ENCODE measurements at regions not wholly inside any gene's neighbourhood (a gene's known extent, or its start where the extent isn't known, plus 50 kb on each side); places are given as distances from the start of the nearest gene placed in this dataset.
"Not testable (repeated sequence)": the region's sequence is repeated elsewhere in the genome, so short reads cannot be mapped to it uniquely, and the experiment has no call there.

DNA sequence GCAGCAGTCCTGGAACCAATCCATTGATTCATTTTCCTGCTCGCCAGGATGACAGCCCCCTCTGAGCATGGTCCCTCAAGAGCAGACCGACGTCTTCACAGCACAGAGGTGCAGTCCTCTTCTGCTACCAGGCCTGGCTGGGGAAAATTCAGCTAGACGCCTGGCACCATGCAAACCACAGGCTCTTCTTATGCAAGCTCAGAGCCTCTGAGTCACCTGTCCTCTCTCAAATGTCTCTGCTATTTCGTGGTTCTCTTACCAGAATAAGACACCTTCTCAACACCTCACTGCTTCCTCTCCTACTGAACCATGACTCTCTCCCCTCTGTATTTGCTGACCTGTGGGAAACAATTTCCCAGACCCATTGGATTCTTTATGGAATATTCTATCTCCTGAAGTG lies 79.8 kb upstream of the CYRIA start:
- no peak for DNase-seq

DNA sequence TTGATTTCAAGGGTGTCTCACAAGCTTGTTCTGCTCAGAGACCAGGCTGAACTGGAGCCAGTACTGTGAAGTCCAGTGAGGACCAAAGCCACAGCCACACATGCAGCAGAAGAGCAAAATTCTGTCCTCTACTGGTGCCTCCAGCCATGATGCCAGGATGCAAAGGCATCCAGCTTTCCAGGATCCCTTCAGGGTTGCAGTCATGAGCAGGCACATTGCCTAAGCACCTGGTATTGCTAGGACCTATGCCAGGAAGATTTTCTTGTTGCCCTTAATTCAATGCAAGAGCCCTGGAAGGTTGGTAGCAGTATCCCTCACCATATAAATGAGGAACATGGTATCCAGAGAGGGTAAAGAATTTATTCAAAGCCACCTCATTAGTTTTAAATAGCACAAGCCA lies 78.9 kb upstream of the CYRIA start:
- no peak for DNase-seq

GRCh38 chr2:16742026-16742425 lies 76.4 kb upstream of the CYRIA start:
- no peak for DNase-seq

DNA sequence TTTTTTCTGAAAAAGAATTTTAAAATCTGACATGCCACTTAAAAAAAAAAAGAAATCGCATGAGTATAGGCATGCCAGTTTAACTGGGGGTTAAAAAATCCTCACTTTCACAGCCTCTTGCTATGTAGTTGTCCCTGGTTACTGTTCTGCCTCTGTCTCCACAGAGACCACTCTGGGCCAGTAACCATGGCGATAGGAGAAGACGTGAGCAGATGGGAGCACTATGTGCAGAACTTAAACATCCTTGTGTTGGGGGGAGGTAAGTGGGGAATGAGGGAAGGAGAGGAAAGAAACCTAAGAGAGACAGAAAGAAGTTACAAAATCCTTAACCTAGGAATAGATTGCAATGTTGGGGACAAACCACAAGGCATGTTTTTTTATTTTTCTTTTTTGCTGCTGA lies 75.9 kb upstream of the CYRIA start:
- DNase-seq, result no peak

DNA sequence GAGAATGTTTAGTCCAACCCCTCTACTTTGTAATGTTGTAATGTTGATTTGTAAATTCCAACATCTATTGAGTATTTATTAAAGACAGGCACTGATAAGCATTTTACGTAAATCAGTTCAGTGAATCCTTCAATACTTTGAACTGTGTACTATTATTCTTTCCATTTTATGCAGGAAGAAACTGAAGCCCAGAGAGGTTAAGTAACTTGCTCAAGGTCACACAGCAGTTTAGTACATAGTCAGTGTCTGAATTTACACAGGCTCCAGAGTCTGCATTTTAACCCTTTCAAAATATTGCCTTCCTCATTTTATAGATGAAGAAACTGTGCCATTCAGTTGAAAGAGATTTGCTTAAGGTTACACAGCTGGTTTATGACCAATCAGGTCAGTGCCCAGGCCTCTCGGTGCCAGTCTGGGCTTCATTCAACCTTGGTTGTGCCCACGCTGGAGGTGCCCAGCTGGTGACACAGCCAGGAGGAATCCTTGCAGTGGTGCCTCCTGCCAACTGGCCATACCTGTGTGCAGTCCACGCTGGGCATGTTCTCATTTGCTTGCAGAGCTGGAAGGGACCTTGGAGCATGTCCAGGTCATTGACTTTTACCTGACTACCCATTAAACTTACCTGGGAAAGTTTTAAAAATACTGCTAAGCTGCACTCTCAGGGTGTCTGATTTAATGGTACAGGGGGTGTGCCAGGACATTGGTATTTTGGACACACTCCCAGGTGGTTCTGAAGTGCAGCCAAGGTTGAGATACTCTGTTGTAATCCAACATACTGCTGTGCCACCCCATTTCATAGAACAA lies 74.3 kb upstream of the CYRIA start:
- no peak for DNase-seq

DNA sequence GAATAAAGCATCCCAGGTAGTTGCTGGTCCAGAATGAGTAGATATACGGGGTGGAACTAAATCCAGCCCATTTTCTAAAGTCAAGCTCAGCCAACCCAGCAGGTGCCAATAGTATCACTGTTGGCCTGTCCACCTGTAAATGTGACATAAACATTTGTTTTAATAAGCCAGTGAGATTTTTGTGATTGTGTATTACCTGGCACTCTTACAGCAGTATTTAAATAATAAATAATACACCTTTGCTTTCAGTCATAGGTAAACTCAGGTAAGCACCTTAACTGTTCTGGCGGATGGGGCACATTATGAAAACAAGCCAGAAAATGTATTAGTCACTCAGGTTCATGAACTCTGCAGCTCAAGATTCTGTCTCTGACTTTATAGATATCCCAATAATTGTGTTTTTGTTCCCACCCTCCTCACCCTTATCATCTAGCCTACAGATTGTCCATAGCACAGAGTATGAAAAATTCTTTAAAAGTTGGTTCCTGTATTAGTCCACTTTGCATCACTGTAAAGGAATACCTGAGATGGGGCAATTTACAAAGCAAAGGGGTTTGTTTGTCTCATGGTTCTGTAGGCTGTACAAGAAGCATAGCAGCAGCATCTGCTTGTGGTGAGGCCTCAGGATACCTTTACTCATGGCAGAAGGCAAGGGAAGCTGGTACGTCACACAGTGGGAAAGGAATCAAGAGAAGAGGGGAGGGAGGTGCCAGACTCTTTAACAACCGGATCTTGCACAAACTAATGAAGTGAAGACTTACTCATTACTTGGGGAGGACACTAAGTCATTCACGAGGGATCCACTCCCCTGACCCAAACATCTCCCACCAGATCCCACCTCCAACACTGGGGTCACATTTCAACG lies 73.0 kb upstream of the CYRIA start:
- no peak for DNase-seq

GRCh38 chr2:16737812-16738211 lies 72.2 kb upstream of the CYRIA start:
- DNase-seq, result no peak

DNA sequence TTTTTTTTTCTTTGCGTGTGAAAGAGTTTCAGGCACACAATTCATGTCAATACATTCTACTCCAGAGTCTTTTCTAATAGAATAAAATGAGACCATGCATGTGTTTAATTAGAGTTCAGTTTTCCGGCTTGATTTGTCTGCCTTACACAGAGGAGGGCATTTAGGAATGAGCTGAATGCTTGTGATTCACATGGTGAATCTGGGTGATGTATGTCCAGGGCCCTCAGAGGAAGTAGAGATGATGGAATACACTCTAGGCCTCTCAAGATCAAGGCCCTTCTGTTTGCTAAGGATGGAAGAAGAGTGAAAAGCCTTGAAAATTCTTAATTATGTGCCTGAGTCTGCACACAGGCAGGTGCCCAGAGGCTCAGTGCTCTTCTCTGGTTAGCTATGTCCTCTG lies 71.0 kb upstream of the CYRIA start:
- DNase-seq, result no peak

- no peak for DNase-seq
These were observed 63.7 kb upstream of the CYRIA start for GRCh38 chr2:16729335-16729734.

DNA sequence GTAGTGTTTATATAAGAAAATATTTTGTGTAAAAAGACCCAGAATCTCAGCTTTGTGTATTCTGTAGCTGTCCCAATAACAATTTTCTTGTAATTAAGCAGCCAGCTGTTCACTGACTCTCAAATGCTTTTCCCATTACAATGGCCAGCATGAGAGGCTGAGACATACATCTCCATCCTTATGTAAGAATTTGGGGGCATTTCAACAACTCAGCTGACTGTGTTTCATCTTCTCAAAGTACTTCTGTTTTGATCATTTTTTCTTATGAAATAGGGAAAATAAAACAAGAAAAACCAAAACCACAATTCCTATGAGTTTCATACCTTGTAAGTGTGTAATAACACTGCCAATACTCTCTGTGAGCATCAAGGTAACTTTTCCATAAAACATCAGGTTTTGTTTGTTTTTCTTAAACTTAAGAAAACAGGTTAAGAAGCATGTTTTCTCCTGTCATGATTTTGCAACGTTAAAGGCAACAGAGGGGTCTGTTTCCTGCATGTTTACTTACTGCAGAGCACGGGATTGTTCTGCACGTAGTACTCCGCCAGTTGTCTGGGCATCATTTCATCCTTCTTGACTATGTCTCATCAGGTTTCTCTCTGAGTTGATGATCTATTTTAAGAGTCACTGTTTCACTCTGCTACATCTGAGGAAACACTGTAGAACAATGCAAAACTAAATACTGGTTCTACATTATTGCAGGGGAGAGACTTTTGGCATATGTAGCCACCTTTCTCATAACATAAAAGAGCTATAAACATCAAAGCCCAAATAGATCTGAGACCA lies 62.9 kb upstream of the CYRIA start:
- DNase-seq, result no peak

- not testable (repeated sequence) for DNase-seq
These were observed 62.2 kb upstream of the CYRIA start for GRCh38 chr2:16727849-16728248.

- DNase-seq, result no peak
These were observed 61.6 kb upstream of the CYRIA start for GRCh38 chr2:16727256-16727655.

DNA sequence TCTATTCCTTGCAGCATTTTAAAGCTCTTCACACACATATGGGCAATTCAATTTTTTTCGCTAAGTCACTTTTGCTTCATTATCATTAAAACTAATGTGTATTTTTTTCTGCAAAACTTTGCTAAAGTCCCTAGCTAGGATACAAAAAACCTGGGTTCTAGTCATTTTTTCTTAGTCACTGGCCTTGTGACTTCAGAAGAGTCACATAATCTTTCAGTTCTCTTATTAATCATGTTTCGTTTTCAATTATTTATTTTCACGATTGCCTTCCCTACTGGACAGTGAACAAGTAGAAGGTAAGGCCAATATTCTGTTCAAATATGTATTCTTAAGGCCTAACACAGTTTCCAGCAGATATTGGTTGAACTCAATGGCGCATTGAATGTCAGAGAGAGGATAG lies 60.9 kb upstream of the CYRIA start:
- DNase-seq, result no peak

DNA sequence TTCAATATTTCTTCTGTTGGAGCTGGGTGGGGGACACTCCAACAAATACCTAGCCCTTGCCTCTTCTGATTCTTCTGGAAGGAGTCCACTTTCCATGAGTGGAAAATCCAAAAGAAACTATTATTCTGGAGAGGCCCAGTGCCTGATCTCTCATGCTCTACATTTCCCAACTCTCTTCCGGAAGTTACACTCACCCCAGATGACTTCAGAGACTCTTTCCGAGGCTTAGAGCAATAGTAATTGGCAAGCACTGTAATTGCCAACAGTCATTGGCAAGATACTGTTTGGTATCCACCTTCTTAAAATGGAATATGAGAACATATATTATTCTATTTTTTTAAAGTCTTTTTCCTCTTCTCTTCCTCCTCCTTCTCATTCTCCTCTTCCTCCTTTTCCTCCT lies 60.5 kb upstream of the CYRIA start:
- no peak for DNase-seq

DNA sequence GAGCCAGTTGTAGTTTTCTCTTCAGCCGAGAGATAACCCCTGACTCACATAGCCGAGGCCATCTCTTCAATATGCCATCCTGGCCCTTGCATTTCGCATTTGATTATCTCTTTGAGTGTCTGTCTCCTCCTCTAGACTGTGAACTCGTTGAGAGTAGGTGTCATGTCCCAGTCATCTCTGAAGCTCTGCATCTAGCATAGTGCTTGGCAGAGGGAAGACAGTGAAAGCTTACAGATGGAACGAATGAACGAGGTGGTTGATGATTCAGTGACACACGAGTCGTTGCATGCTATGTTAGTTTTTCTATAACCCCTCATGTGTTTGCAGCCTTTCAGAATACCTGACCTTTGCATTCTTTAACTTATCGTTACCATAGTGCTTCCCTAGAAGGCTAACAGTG lies 59.9 kb upstream of the CYRIA start:
- DNase-seq, result no peak

GRCh38 chr2:16722677-16723076 lies 57.0 kb upstream of the CYRIA start:
- no peak for DNase-seq

- DNase-seq, result no peak
These were observed 56.5 kb upstream of the CYRIA start for GRCh38 chr2:16722126-16722525.

GRCh38 chr2:16721529-16721928 lies 55.9 kb upstream of the CYRIA start:
- not testable (repeated sequence) for DNase-seq

DNA sequence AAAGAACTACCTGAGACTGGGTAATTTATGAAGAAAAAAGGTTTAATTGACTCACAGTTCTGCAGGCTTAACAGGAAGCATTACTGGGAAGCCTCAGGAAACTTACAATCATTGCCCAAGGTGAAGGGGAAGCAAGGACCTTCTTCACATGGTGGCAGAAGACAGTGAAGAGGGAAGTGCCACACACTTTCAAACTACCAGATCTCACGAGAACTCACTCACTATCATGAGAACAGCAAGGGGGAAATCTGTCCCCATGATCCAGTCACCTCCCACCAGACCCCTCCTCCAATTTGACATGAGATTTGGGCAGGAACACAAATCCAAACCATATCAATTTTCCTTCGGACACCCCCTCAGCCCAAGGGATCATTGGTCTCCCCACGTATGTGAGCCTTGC lies 55.1 kb upstream of the CYRIA start:
- not testable (repeated sequence) for DNase-seq

DNA sequence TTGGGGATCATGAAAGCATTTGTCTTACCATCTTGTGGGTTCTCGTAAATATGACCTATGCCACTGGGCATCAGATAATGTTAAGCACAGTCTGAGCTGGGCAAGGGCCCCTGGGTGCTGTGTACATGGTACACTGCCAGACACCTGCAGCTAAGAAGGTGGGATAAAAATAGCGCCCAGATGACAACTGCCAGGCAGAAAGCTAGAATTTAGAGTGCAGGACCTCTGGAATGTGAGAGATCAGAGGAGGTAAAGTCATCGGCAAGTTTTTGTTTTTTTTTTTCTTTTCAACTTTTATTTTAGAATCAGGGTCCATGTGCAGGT lies 53.8 kb upstream of the CYRIA start:
- DNase-seq, result no peak

- no peak for DNase-seq
These were observed 53.2 kb upstream of the CYRIA start for GRCh38 chr2:16718576-16719484.

DNA sequence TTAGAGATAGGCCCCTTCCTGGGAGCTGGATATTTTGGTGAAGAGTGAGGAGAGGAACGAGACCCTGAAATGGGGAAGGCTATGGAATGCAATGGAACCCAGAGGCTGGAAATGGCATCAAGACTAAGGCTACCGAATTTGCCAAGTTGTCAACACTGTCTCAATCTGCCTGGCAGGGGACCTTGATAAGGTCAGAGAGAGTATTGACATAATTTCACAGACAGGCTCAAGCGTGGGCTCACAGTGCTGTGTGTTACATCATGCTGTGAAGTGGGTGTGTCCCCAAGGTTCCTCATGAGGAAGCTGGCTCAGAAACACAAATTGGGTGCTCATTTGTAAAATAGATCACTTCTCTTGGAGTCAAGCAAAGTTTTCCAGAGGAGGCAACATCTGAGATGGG lies 51.8 kb upstream of the CYRIA start:
- no peak for DNase-seq

GRCh38 chr2:16716944-16717343 lies 51.3 kb upstream of the CYRIA start:
- DNase-seq, result no peak
